Gastroesophageal sphincter (tissue), 4 donors: ENCODE measurements at regions not wholly inside any gene's neighbourhood (a gene's known extent, or its start where the extent isn't known, plus 50 kb on each side); places are given as distances from the start of the nearest gene placed in this dataset.

Experiments
- ATAC-seq: fragments of 150-250 bp; one replicate; pipeline ENCODE4 v1.9.1; 2016; ENCODE audit warnings: mild to moderate bottlenecking, moderate library complexity
- H3K27ac ChIP-seq, 4 donors: fragments of 200-600 bp; sonication (generic) in 3 of 4; 1 replicate in 3 of 4; 2 replicates in 1 of 4; pipeline ENCODE4 v1.5.1; 2016 to 2019
- H3K27me3 ChIP-seq: fragments of 200-600 bp; sonication (generic); one replicate; pipeline ENCODE4 v1.5.1; 2019
- H3K36me3 ChIP-seq, 2 donors: fragments of 200-600 bp; sonication (generic); one replicate each; pipeline ENCODE4 v1.5.1; 2019; ENCODE audit warnings: control low read depth in 1 of 2
- H3K4me1 ChIP-seq, 3 donors: fragments of 200-600 bp; sonication (generic); 1 replicate in 2 of 3; 2 replicates in 1 of 3; pipeline ENCODE4 v1.5.1; 2016 to 2019; ENCODE audit warnings: control low read depth in 2 of 3
- H3K4me3 ChIP-seq, 2 donors: fragments of 200-600 bp; sonication (generic); one replicate each; pipeline ENCODE4 v1.5.1; 2019; ENCODE audit warnings: mild to moderate bottlenecking in 1 of 2, moderate library complexity in 1 of 2
- H3K9me3 ChIP-seq, 3 donors: fragments of 200-600 bp; sonication (generic); one replicate each; pipeline ENCODE4 v1.5.1; 2017 to 2019; ENCODE audit warnings: control low read depth in 2 of 3
- EP300 ChIP-seq: sonication (generic); formaldehyde crosslinking; IDR thresholded peaks from one replicate; pipeline ENCODE4 v1.6.1; 2017; ENCODE audit warnings: antibody characterized with exemption, mild to moderate bottlenecking
- POLR2A ChIP-seq, 2 donors: fragments of 450-650 bp; IDR thresholded peaks; one replicate each; pipeline ENCODE4 v1.6.1; 2017; ENCODE audit warnings: antibody characterized with exemption in 2 of 2, mild to moderate bottlenecking in 2 of 2, moderate library complexity in 1 of 2
- POLR2AphosphoS5 ChIP-seq: sonication (generic); formaldehyde crosslinking; IDR thresholded peaks from one replicate; pipeline ENCODE4 v1.6.1; 2017; ENCODE audit warnings: antibody characterized with exemption
- WGBS, 2 donors: methylation state at CpG; one replicate each; pipeline ENCODE4 v1.1.5; 2018; ENCODE audit warnings: low coverage in 1 of 2; 5-methylcytosine and 5-hydroxymethylcytosine counted together
- TF ChIP-seq, protein P1 (sequence below), 4 experiments: fragments of 200-600 bp in 2 of 4; fragments of 450-650 bp in 2 of 4; sonication (generic) in 1 of 4; IDR thresholded peaks; one replicate each; pipeline ENCODE4 v1.5.1; 2017 to 2019; ENCODE audit warnings: antibody characterized with exemption in 4 of 4, mild to moderate bottlenecking in 2 of 4, moderate library complexity in 2 of 4

DNA sequence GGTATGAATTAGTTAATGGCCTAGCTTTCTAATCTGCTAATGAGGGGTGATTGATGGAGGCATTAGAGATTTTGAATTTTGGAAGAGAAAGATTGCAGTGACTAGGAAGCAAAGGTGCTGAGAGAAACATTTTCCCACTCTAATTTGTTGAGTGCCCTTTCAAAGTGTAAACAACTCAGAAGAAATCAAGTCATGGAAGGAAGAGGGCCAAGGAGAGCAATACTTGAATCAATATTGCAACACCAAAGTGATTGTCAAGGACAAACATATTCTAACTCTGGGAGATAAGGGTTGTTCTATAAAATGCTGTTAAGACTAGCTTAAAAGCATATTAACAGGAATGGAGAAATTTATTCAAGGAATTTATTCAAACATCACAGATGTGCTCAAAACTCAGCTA, 182.7 kb upstream of the FERMT1 start:
- H3K36me3 ChIP-seq: no peaks in the 10 kb centered on the region
- H3K27me3 ChIP-seq: no peaks in the 10 kb centered on the region
- no peak overlapping the region for H3K4me3 ChIP-seq
- TF ChIP-seq POLR2A (IDR thresholded peaks at IDR 0.05) (no peak), POLR2AphosphoS5 (no peak), EP300 (no peak)
- TF ChIP-seq, protein P1, sequence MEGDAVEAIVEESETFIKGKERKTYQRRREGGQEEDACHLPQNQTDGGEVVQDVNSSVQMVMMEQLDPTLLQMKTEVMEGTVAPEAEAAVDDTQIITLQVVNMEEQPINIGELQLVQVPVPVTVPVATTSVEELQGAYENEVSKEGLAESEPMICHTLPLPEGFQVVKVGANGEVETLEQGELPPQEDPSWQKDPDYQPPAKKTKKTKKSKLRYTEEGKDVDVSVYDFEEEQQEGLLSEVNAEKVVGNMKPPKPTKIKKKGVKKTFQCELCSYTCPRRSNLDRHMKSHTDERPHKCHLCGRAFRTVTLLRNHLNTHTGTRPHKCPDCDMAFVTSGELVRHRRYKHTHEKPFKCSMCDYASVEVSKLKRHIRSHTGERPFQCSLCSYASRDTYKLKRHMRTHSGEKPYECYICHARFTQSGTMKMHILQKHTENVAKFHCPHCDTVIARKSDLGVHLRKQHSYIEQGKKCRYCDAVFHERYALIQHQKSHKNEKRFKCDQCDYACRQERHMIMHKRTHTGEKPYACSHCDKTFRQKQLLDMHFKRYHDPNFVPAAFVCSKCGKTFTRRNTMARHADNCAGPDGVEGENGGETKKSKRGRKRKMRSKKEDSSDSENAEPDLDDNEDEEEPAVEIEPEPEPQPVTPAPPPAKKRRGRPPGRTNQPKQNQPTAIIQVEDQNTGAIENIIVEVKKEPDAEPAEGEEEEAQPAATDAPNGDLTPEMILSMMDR (IDR thresholded peaks at IDR 0.05): no peak
- H3K4me1 ChIP-seq: no peaks in the 10 kb centered on the region
- ATAC-seq: no peak
- no peaks in the 10 kb centered on the region for H3K9me3 ChIP-seq
- no peak overlapping the region for H3K27ac ChIP-seq

DNA sequence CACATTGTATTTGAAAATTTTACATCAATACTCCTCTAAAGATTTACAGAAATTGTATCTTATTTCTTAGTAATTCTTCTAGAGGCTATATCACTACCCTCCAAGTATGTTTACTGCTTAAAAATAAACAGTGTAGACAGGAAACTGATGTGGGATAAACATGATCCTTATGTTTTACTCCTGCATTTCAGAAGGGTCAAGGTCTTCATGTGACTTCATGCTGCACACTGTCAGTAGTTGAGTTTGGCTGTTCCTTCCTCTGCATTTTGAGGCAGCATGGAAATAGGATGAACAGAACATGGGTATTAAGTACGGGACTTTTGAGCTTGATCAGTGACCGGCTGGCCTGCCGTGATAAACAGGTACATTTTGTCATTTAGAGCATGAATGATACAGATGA, 179.2 kb upstream of the FERMT1 start:
- H3K27me3 ChIP-seq: no peaks in the 10 kb centered on the region
- no peak overlapping the region for H3K4me3 ChIP-seq
- 19 to 94% methylated on average over 3 of the region's 3 CpGs for WGBS, 2 donors
- no peak for ATAC-seq
- H3K27ac ChIP-seq: no peak overlapping the region
- no peaks in the 10 kb centered on the region for H3K9me3 ChIP-seq
- TF ChIP-seq, protein P1 (IDR thresholded peaks at IDR 0.05): no peak
- TF ChIP-seq POLR2AphosphoS5 (no peak), POLR2A (IDR thresholded peaks at IDR 0.05) (no peak), EP300 (no peak)
- no peaks in the 10 kb centered on the region for H3K36me3 ChIP-seq
- no peaks in the 10 kb centered on the region for H3K4me1 ChIP-seq

DNA sequence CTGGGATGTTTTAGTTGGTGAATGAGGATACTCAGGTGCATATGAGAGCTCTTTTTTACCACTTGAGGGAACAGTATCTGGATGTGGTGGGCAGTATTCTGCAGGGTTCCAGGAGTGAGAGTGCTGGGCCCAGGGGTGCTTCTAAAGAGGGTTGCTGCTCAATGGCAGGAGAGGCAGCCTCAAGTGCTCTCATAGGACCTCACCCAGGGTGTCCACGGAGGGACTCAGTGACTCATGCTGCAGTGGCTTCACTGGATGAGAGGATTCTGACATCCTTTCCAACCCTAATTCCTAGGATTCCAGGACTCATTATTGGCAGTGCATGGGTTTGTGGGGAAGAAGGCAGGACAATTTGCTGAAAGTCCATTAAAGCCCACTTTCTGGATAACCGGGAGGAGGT, 176.6 kb upstream of the FERMT1 start:
- H3K27me3 ChIP-seq: no peaks in the 10 kb centered on the region
- H3K9me3 ChIP-seq: no peaks in the 10 kb centered on the region
- TF ChIP-seq, protein P1 (IDR thresholded peaks at IDR 0.05): no peak
- TF ChIP-seq EP300 (no peak), POLR2A (IDR thresholded peaks at IDR 0.05) (no peak), POLR2AphosphoS5 (no peak)
- no peaks in the 10 kb centered on the region for H3K36me3 ChIP-seq
- no peak for ATAC-seq
- no peaks in the 10 kb centered on the region for H3K4me1 ChIP-seq
- no peak overlapping the region for H3K4me3 ChIP-seq
- WGBS, 2 donors: 90% methylated on average over 2 of the region's 2 CpGs; no CpG with 5 or more reads in 1 of the 2 donors
- H3K27ac ChIP-seq: no peak overlapping the region

DNA sequence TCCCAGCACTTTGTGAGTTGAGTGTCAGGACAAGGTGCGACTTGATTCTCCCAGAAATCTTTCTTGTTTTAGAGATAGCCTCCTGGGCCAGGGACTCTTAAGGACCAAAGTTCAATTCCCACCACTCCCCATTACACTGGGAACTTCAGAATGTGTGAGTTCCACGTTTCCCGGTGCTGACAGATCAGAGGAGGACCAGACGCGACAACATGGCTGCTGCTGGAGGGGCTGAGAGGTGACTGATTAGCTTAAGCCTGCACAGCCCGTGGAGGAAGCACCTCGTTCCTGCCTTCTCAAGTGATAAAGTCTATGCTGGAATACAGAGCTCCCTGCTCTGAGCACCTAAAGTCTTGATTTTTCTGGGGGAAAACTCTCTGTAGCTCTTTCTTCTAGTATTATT, 175.2 kb upstream of the FERMT1 start:
- no peaks in the 10 kb centered on the region for H3K9me3 ChIP-seq
- H3K4me3 ChIP-seq: no peak overlapping the region
- TF ChIP-seq POLR2AphosphoS5: no peak
- TF ChIP-seq POLR2A (IDR thresholded peaks at IDR 0.05): no peak
- TF ChIP-seq, protein P1 (IDR thresholded peaks at IDR 0.05): no peak
- TF ChIP-seq EP300: no peak
- no peak overlapping the region for H3K27ac ChIP-seq
- ATAC-seq: no peak
- no peaks in the 10 kb centered on the region for H3K4me1 ChIP-seq
- 35% methylated on average over 2 of the region's 7 CpGs; no CpG with 5 or more reads in 1 of the 2 donors for WGBS, 2 donors
- H3K27me3 ChIP-seq: no peaks in the 10 kb centered on the region
- no peaks in the 10 kb centered on the region for H3K36me3 ChIP-seq

DNA sequence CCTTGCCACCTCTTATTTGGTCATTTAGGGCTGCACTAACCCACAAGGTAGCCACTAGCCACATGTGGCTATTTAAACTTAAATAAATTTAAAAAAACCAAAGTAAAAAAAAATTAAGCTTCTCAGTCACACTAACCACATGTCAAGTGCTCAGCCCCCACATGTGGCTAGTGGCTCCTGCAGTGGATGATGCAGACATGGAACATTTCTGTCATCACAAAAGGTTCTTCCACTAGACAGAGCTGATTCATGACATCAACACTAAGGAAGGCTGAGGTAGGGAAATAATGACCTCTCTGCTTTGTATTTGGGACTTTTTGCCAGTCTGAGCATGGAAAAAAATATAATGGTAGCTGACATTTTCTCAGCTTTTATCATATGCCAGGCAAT, 173.0 kb upstream of the FERMT1 start:
- TF ChIP-seq POLR2A (IDR thresholded peaks at IDR 0.05): no peak
- TF ChIP-seq, protein P1 (IDR thresholded peaks at IDR 0.05): no peak
- no peak for TF ChIP-seq POLR2AphosphoS5
- no peak for TF ChIP-seq EP300
- Histone ChIP-seq H3K4me3 (no peak overlapping the region), H3K4me1 (no peaks in the 10 kb centered on the region), H3K27me3 (no peaks in the 10 kb centered on the region), H3K9me3 (no peaks in the 10 kb centered on the region), H3K36me3 (no peaks in the 10 kb centered on the region), H3K27ac (no peak overlapping the region)
- no peak for ATAC-seq
